Endothelial cell of umbilical vein (primary cell): ENCODE measurements at regions not wholly inside any gene's neighbourhood (a gene's known extent, or its start where the extent isn't known, plus 50 kb on each side); places are given as distances from the start of the nearest gene placed in this dataset.

ENCODE experiments used
- CTCF ChIP-seq, 2 donors: IDR thresholded peaks; 1 replicate in 1 of 2; 2 replicates in 1 of 2; pipeline ENCODE4 v1.5.1; 2011; ENCODE audit warnings: low read length in 2 of 2, mild to moderate bottlenecking in 2 of 2, moderate library complexity in 2 of 2, control low read depth in 1 of 2, inconsistent platforms in 1 of 2, low read depth in 1 of 2; ENCODE audit not compliant: insufficient read depth in 1 of 2; ENCODE audit errors: extremely low read depth in 1 of 2
- EZH2 ChIP-seq: IDR thresholded peaks from 2 replicates; pipeline ENCODE4 v1.6.1; 2012; ENCODE audit warnings: borderline replicate concordance, low read depth, mild to moderate bottlenecking, moderate library complexity, low read length, inconsistent platforms; ENCODE audit not compliant: severe bottlenecking
- FOS ChIP-seq: IDR thresholded peaks from 2 replicates; pipeline ENCODE4 v1.6.1; 2011; ENCODE audit warnings: mild to moderate bottlenecking, low read length, moderate library complexity, borderline replicate concordance; ENCODE audit not compliant: insufficient read depth
- GATA2 ChIP-seq: IDR thresholded peaks from 2 replicates; pipeline ENCODE4 v1.7.0; 2011; ENCODE audit warnings: low read depth, mild to moderate bottlenecking, moderate library complexity, mixed read lengths, low read length; ENCODE audit not compliant: insufficient read length, insufficient read depth
- JUN ChIP-seq: IDR thresholded peaks from 2 replicates; pipeline ENCODE4 v1.6.1; 2011; ENCODE audit warnings: borderline replicate concordance, low read depth; ENCODE audit not compliant: insufficient read length, insufficient read depth
- MAX ChIP-seq: IDR thresholded peaks from 2 replicates; pipeline ENCODE4 v1.6.1; 2011; ENCODE audit not compliant: insufficient read depth, insufficient read length
- MYC ChIP-seq: IDR thresholded peaks from one replicate; pipeline ENCODE4 v1.6.1; 2011; ENCODE audit warnings: mild to moderate bottlenecking, low read depth, low read length
- POLR2A ChIP-seq: IDR thresholded peaks from 2 replicates; pipeline ENCODE4 v1.6.1; 2012; ENCODE audit warnings: low read depth, mild to moderate bottlenecking, control low read depth, low read length
- POLR2AphosphoS5 ChIP-seq: IDR thresholded peaks from 2 replicates; pipeline ENCODE4 v1.6.1; 2012; ENCODE audit warnings: low read depth, mild to moderate bottlenecking, control low read depth, low read length, moderate library complexity; ENCODE audit not compliant: insufficient read depth

GRCh38 chr2:33788044-33788443 is 188.9 kb upstream of the FAM98A start:
- TF ChIP-seq POLR2A (no peak), EZH2 (no peak), CTCF (IDR thresholded peaks at IDR 0.05; ENCODE audit: extremely low read depth in 1 of 2, insufficient read depth in 1 of 2, low read depth in 1 of 2, low read length in 2 of 2) (no peak), POLR2AphosphoS5 (no peak), MAX (no peak), FOS (no peak), JUN (no peak), MYC (no peak), GATA2 (no peak)
